Vagina (tissue), 2 donors: ENCODE measurements at regions not wholly inside any gene's neighbourhood (a gene's known extent, or its start where the extent isn't known, plus 50 kb on each side); places are given as distances from the start of the nearest gene placed in this dataset.

Source experiments
- CTCF ChIP-seq, 3 experiments: fragments of 450-650 bp in 2 of 3; fragments of 200-600 bp in 1 of 3; sonication (generic) in 1 of 3; IDR thresholded peaks; one replicate each; pipeline ENCODE4 v1.5.1; 2017 to 2019; ENCODE audit warnings: antibody characterized with exemption in 3 of 3, mild to moderate bottlenecking in 2 of 3, moderate library complexity in 2 of 3
- POLR2A ChIP-seq, 2 donors: fragments of 450-650 bp; IDR thresholded peaks; one replicate each; pipeline ENCODE4 v1.6.1; 2017; ENCODE audit warnings: antibody characterized with exemption in 2 of 2, mild to moderate bottlenecking in 2 of 2, moderate library complexity in 2 of 2
- POLR2AphosphoS5 ChIP-seq, 2 donors: sonication (generic); formaldehyde crosslinking; IDR thresholded peaks; one replicate each; pipeline ENCODE4 v1.9.0; 2017; ENCODE audit warnings: antibody characterized with exemption in 2 of 2, mild to moderate bottlenecking in 2 of 2, low read depth in 1 of 2; ENCODE audit not compliant: insufficient read depth in 1 of 2

GRCh38 chr15:47334805-47335535 is 382.3 kb upstream of the SEMA6D start:
- TF ChIP-seq POLR2A (IDR thresholded peaks at IDR 0.05): no peak
- no peak for TF ChIP-seq CTCF (IDR thresholded peaks at IDR 0.05)
- TF ChIP-seq POLR2AphosphoS5 (IDR thresholded peaks at IDR 0.05; ENCODE audit: insufficient read depth in 1 of 2, low read depth in 1 of 2): no peak
